Body of pancreas (tissue), 4 donors: ENCODE measurements at regions not wholly inside any gene's neighbourhood (a gene's known extent, or its start where the extent isn't known, plus 50 kb on each side); places are given as distances from the start of the nearest gene placed in this dataset.

Experiments used
- ATAC-seq: fragments of 150-250 bp; one replicate; pipeline ENCODE4 v1.9.1; 2016
- DNase-seq, 4 donors: peaks; one replicate each; pipeline ENCODE4 v3.0.0-alpha.2; 2019
- H3K27ac ChIP-seq, 4 donors: fragments of 200-600 bp; sonication (generic); 1 replicate in 3 of 4; 2 replicates in 1 of 4; pipeline versions ENCODE4 v1.5.1 to v1.6.1; 2016 to 2019; ENCODE audit warnings: mild to moderate bottlenecking in 1 of 4, mixed read lengths in 1 of 4, moderate library complexity in 1 of 4
- H3K27me3 ChIP-seq, 2 donors: fragments of 200-600 bp; sonication (generic); one replicate each; pipeline ENCODE4 v1.6.0; 2016; ENCODE audit warnings: mild to moderate bottlenecking in 1 of 2
- H3K36me3 ChIP-seq, 2 donors: fragments of 200-600 bp; sonication (generic); replicated peaks in 1 of 2; 2 replicates each; pipeline ENCODE4 v1.5.1; 2016; ENCODE audit warnings: low read depth in 2 of 2; ENCODE audit not compliant: insufficient read depth in 1 of 2
- H3K4me1 ChIP-seq: fragments of 200-600 bp; sonication (generic); one replicate; pipeline ENCODE4 v1.6.0; 2016
- H3K4me3 ChIP-seq, 2 donors: fragments of 200-600 bp; sonication (generic); 1 replicate in 1 of 2; 2 replicates in 1 of 2; pipeline ENCODE4 v1.5.1; 2016 to 2019
- H3K9me3 ChIP-seq, 3 donors: fragments of 200-600 bp; sonication (generic); 1 replicate in 2 of 3; 2 replicates in 1 of 3; pipeline ENCODE4 v1.5.1; 2016
- CTCF ChIP-seq, 7 experiments: fragments of 450-650 bp in 4 of 7; fragments of 200-600 bp in 3 of 7; sonication (generic) in 3 of 7; IDR thresholded peaks; one replicate each; pipeline ENCODE4 v1.5.1; 2016 to 2019; ENCODE audit warnings: antibody characterized with exemption in 7 of 7
- POLR2A ChIP-seq, 3 donors: fragments of 450-650 bp; IDR thresholded peaks; one replicate each; pipeline ENCODE4 v1.6.1; 2016; ENCODE audit warnings: antibody characterized with exemption in 3 of 3, mild to moderate bottlenecking in 2 of 3
- WGBS, 2 donors: methylation state at CpG; one replicate each; pipeline ENCODE4 v1.1.5; 2017; 5-methylcytosine and 5-hydroxymethylcytosine counted together
- intact Hi-C: fragments of 100-400 bp; cut with DNase I; formaldehyde crosslinking; loops from one replicate; pipeline ENCODE4 v1.15.1; 2023

DNA sequence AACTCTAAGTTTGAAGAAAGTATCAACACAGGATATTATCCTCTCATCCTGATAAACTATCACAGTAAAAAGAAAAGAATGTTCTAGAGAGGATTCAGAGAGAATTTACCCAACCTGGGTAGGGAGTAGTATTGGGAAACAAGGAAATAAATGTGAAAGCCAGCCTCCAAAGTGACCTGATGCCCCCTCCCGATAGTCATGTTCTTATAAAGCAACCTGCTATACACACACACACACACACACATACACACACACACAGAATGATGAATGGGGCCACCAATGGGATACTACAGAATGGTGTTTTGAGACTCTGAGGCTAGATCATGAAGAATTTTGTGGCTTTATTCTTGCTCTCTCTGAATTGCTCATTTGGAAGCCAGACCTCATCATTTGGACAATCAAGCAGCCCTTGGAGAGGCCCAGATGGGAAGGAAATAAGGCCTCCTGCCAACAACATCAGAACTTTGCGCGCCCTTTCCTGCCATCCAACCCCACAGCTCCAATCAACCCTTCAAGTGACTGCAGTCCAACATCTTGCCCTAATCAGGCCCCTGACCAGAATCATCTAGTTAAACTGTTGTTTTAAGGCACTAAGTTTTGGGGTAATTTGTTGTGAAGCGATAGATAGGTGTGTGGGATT, 807.9 kb upstream of the ARGLU1 start:
- 78 to 80% methylated on average over 4 of the region's 4 CpGs for WGBS, 2 donors
- Histone ChIP-seq H3K4me3 (no peak overlapping the region), H3K36me3 (no peaks in the 10 kb centered on the region), H3K9me3 (no peaks in the 10 kb centered on the region), H3K27me3 (no peaks in the 10 kb centered on the region), H3K27ac (no peak overlapping the region), H3K4me1 (no peaks in the 10 kb centered on the region)
- no peak for DNase-seq
- TF ChIP-seq CTCF (IDR thresholded peaks at IDR 0.05) (no peak), POLR2A (IDR thresholded peaks at IDR 0.05) (no peak)
- intact Hi-C loops = no loop called here
- ATAC-seq = no peak

- TF ChIP-seq POLR2A (IDR thresholded peaks at IDR 0.05) (no peak), CTCF (IDR thresholded peaks at IDR 0.05) (no peak)
- Histone ChIP-seq H3K4me3 (no peak overlapping the region), H3K27ac (no peak overlapping the region), H3K27me3 (no peaks in the 10 kb centered on the region), H3K36me3 (no peaks in the 10 kb centered on the region), H3K9me3 (no peaks in the 10 kb centered on the region), H3K4me1 (no peaks in the 10 kb centered on the region)
- WGBS, 2 donors = 47 to 61% methylated on average over 2 of the region's 2 CpGs
- DNase-seq (no peak), ATAC-seq (no peak)
- intact Hi-C loops = no loop called here
These were observed 806.1 kb upstream of the ARGLU1 start for GRCh38 chr13:107374038-107374437.

DNA sequence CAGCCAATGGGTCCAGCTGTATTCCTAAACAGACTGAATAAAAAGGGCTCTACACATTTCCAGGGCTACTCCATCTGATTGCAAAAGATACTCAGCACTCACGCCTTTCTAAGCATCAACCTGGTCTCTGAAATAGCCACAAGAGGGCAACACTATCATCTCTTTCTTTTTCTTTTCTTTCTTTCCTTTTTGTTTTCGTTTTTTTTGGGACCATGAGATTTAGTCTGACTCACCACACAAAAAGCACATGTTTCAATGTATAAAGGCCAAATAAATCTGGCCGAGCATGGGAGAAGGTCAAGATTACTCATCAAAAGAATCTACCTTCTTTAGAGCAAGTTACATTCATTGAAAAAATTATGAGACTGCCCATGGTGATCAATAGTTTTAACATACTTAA, 805.6 kb upstream of the ARGLU1 start:
- 2 to 6% methylated on average over 3 of the region's 3 CpGs for WGBS, 2 donors
- DNase-seq (no peak), ATAC-seq (no peak)
- no peaks in the 10 kb centered on the region for H3K27me3 ChIP-seq
- no peaks in the 10 kb centered on the region for H3K9me3 ChIP-seq
- no peak overlapping the region for H3K4me3 ChIP-seq
- no peaks in the 10 kb centered on the region for H3K4me1 ChIP-seq
- no peak overlapping the region for H3K27ac ChIP-seq
- no peaks in the 10 kb centered on the region for H3K36me3 ChIP-seq
- peak in 5 of 7 experiments; percentile 23 to 50 (median 40) for TF ChIP-seq CTCF (IDR thresholded peaks at IDR 0.05)
- no peak for TF ChIP-seq POLR2A (IDR thresholded peaks at IDR 0.05)
- intact Hi-C loops = no loop called here

- no peak overlapping the region for H3K27ac ChIP-seq
- H3K27me3 ChIP-seq = no peaks in the 10 kb centered on the region
- intact Hi-C loops = no loop called here
- no peak for TF ChIP-seq CTCF (IDR thresholded peaks at IDR 0.05)
- no peak for TF ChIP-seq POLR2A (IDR thresholded peaks at IDR 0.05)
- no peaks in the 10 kb centered on the region for H3K36me3 ChIP-seq
- H3K4me3 ChIP-seq = no peak overlapping the region
- 48 to 56% methylated on average over 7 of the region's 7 CpGs for WGBS, 2 donors
- ATAC-seq (no peak), DNase-seq (no peak)
- no peaks in the 10 kb centered on the region for H3K4me1 ChIP-seq
- no peaks in the 10 kb centered on the region for H3K9me3 ChIP-seq
These were observed 802.3 kb upstream of the ARGLU1 start for GRCh38 chr13:107370015-107370785.
